ENCODE measurements at regions not wholly inside any gene's neighbourhood (a gene's known extent, or its start where the extent isn't known, plus 50 kb on each side); places are given as distances from the start of the nearest gene placed in this dataset.

- intact Hi-C loops (cut with micrococcal nuclease): no loop called here
- Mint-ChIP-seq H3K4me1 (ENCODE audit: insufficient read depth, unreplicated experiment) (peaks cover 12% of the 10 kb centered on the region), H3K27me3 (ENCODE audit: insufficient read depth, unreplicated experiment) (no peaks in the 10 kb centered on the region), H3K4me3 (ENCODE audit: unreplicated experiment) (no peak overlapping the region), H3K27ac (ENCODE audit: low read depth, unreplicated experiment) (no peak overlapping the region), H3K36me3 (ENCODE audit: insufficient read depth, unreplicated experiment) (peaks cover 6% of the 10 kb centered on the region), H3K9me3 (ENCODE audit: unreplicated experiment) (no peaks in the 10 kb centered on the region)
- DNase-seq (ENCODE audit: unreplicated experiment): peak; percentile 10
- ChIA-PET CTCF (interaction anchor here (1.1 kb wide), 1 partner anchor 11 kb away, joined by 3 read pairs; no protein-coding TSS in a partner anchor), POLR2A (no interaction called here)
- no TSS peak for BruUV-seq (replicated peaks)
- TF ChIP-seq CTCF (IDR thresholded peaks at IDR 0.05; ENCODE audit: unreplicated experiment): no peak
Observed at GRCh38 chr22:27490080-27490479, 311.5 kb downstream of the MN1 start.

GRCh38 chr22:27491888-27492287, 309.7 kb downstream of the MN1 start:
- Mint-ChIP-seq H3K4me3 (ENCODE audit: unreplicated experiment) (no peak overlapping the region), H3K36me3 (ENCODE audit: insufficient read depth, unreplicated experiment) (peaks cover 6% of the 10 kb centered on the region), H3K9me3 (ENCODE audit: unreplicated experiment) (no peaks in the 10 kb centered on the region), H3K27me3 (ENCODE audit: insufficient read depth, unreplicated experiment) (no peaks in the 10 kb centered on the region), H3K27ac (ENCODE audit: low read depth, unreplicated experiment) (peak overlapping the region; percentile 2), H3K4me1 (ENCODE audit: insufficient read depth, unreplicated experiment) (peaks cover 12% of the 10 kb centered on the region)
- ChIA-PET CTCF (interaction anchor here (0.6 kb wide), 1 partner anchor 1292 kb away, joined by 3 read pairs; no protein-coding TSS in a partner anchor), POLR2A (interaction anchor here (0.6 kb wide), 1 partner anchor 30 kb away, joined by 3 read pairs; no protein-coding TSS in a partner anchor)
- DNase-seq (ENCODE audit: unreplicated experiment): no peak
- no TSS peak for BruUV-seq (replicated peaks)
- TF ChIP-seq CTCF (IDR thresholded peaks at IDR 0.05; ENCODE audit: unreplicated experiment): no peak
- intact Hi-C loops (cut with micrococcal nuclease): no loop called here

GRCh38 chr22:27492566-27493201, 308.9 kb downstream of the MN1 start:
- CTCF ChIA-PET: no interaction called here
- no peak overlapping the region for H3K4me3 Mint-ChIP-seq (ENCODE audit: unreplicated experiment)
- no peak for TF ChIP-seq CTCF (IDR thresholded peaks at IDR 0.05; ENCODE audit: unreplicated experiment)
- peaks cover 12% of the 10 kb centered on the region for H3K4me1 Mint-ChIP-seq (ENCODE audit: insufficient read depth, unreplicated experiment)
- intact Hi-C loops (cut with micrococcal nuclease): no loop called here
- no TSS peak for BruUV-seq (replicated peaks)
- H3K36me3 Mint-ChIP-seq (ENCODE audit: insufficient read depth, unreplicated experiment): peaks cover 6% of the 10 kb centered on the region
- no peak overlapping the region for H3K27ac Mint-ChIP-seq (ENCODE audit: low read depth, unreplicated experiment)
- H3K9me3 Mint-ChIP-seq (ENCODE audit: unreplicated experiment): no peaks in the 10 kb centered on the region
- H3K27me3 Mint-ChIP-seq (ENCODE audit: insufficient read depth, unreplicated experiment): no peaks in the 10 kb centered on the region
- no peak for DNase-seq (ENCODE audit: unreplicated experiment)
- POLR2A ChIA-PET: no interaction called here

- TF ChIP-seq CTCF (IDR thresholded peaks at IDR 0.05; ENCODE audit: unreplicated experiment): no peak
- intact Hi-C loops (cut with micrococcal nuclease): no loop called here
- ChIA-PET CTCF (no interaction called here), POLR2A (no interaction called here)
- H3K4me1 Mint-ChIP-seq (ENCODE audit: insufficient read depth, unreplicated experiment): peaks cover 12% of the 10 kb centered on the region
- H3K36me3 Mint-ChIP-seq (ENCODE audit: insufficient read depth, unreplicated experiment): peaks cover 6% of the 10 kb centered on the region
- BruUV-seq (replicated peaks): no TSS peak
- no peak overlapping the region for H3K4me3 Mint-ChIP-seq (ENCODE audit: unreplicated experiment)
- no peak overlapping the region for H3K27ac Mint-ChIP-seq (ENCODE audit: low read depth, unreplicated experiment)
- H3K9me3 Mint-ChIP-seq (ENCODE audit: unreplicated experiment): no peaks in the 10 kb centered on the region
- no peak for DNase-seq (ENCODE audit: unreplicated experiment)
- H3K27me3 Mint-ChIP-seq (ENCODE audit: insufficient read depth, unreplicated experiment): no peaks in the 10 kb centered on the region
Observed at GRCh38 chr22:27493796-27494195, 307.8 kb downstream of the MN1 start.
